ENCODE measurements at regions not wholly inside any gene's neighbourhood (a gene's known extent, or its start where the extent isn't known, plus 50 kb on each side); places are given as distances from the start of the nearest gene placed in this dataset.

DNA sequence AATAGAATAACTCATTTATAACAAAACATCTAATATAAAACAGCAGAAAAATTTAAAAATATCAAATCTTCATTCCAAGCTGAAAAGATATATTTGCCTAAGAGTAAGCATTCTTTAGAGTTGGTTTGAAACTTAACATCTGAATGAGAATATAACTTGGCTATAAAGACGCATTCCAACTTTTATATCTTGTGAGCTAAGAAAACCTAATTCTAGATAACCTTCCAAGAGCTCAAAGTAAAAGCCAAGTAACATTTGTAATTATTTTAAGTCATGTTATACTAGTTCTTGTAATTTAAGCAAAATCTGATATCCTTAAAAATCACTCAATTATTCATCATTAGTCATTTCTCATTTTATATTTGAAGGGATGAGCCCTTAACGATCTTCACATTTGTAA, 368.9 kb downstream of the C12orf50 start:
- WGBS (ENCODE audit: extremely low coverage, insufficient read length, low lambda C conversion rate), result no CpG with 5 or more reads among the region's 2 CpGs
- H3K27ac Mint-ChIP-seq, result no peak overlapping the region; a peak in 1 of 7 replicates
- Histone ChIP-seq H4K20me1 (ENCODE audit: control insufficient read depth, insufficient read depth, insufficient read length) (no peaks in the 10 kb centered on the region), H3K79me1 (ENCODE audit: insufficient read depth, low read depth, low read length, poor library complexity, severe bottlenecking) (no peaks in the 10 kb centered on the region), H3K9me3 (ENCODE audit: control insufficient read depth, low read depth, low read length) (no peaks in the 10 kb centered on the region), H3K18ac (ENCODE audit: insufficient read length, low read depth, low read length) (no peak overlapping the region), H3K4ac (ENCODE audit: low read depth, low read length) (no peak overlapping the region), H3K27me3 (ENCODE audit: insufficient read depth, low read length) (no peaks in the 10 kb centered on the region), H4K8ac (replicated peaks; ENCODE audit: insufficient read length, low read depth, low read length) (no peak overlapping the region), H3K4me1 (ENCODE audit: insufficient read depth, low read length) (no peaks in the 10 kb centered on the region), H2AFZ (ENCODE audit: low read length) (no peak overlapping the region), H3K79me2 (ENCODE audit: insufficient read depth, low read length) (no peaks in the 10 kb centered on the region), H3K4me2 (ENCODE audit: insufficient read depth, insufficient read length, low read length) (no peak overlapping the region), H3K23me2 (ENCODE audit: insufficient read length, low read depth, low read length, poor library complexity, severe bottlenecking) (no peaks in the 10 kb centered on the region), H2BK5ac (ENCODE audit: insufficient read length, low read length) (no peak overlapping the region), H2BK20ac (ENCODE audit: low read depth, low read length, poor library complexity, severe bottlenecking) (no peak overlapping the region), H3K27ac (ENCODE audit: insufficient read length, low read depth, low read length) (no peak overlapping the region), H3K23ac (ENCODE audit: insufficient read length, low read depth, low read length) (no peak overlapping the region), H3T11ph (ENCODE audit: low read length) (no peak overlapping the region), H3K9ac (ENCODE audit: extremely low read depth, insufficient read length, low read length) (no peak overlapping the region), H3K14ac (ENCODE audit: insufficient read depth, low read length) (no peak overlapping the region), H2AK5ac (ENCODE audit: insufficient read length, low read length) (no peak overlapping the region), H2BK12ac (ENCODE audit: insufficient read length, low read depth, low read length) (no peak overlapping the region), H2BK120ac (ENCODE audit: low read depth, low read length, poor library complexity, severe bottlenecking) (no peak overlapping the region), H4K5ac (ENCODE audit: insufficient read length, low read depth, low read length) (no peak overlapping the region), H4K91ac (ENCODE audit: insufficient read length, low read depth, low read length) (no peak overlapping the region), H2BK15ac (ENCODE audit: low read depth, low read length) (no peak overlapping the region), H3K56ac (ENCODE audit: insufficient read length, low read depth, low read length) (no peak overlapping the region)
- H3K4me1 Mint-ChIP-seq, result 0 out of 4 replicates have a peak, but pooled peaks cover 0 to 4% of the 10 kb centered on the region in 2 experiments
- no peak for DNase-seq
- no peaks in the 10 kb centered on the region for H3K36me3 Mint-ChIP-seq (ENCODE audit: insufficient read depth in 1 of 3, low read depth in 3 of 3)
- no peaks in the 10 kb centered on the region for H3K27me3 Mint-ChIP-seq (ENCODE audit: low read depth)
- no peak for TF ChIP-seq CTCF (conservative IDR thresholded peaks at IDR 0.05)
- no peaks in the 10 kb centered on the region; a peak in 1 of 5 replicates for H3K9me3 Mint-ChIP-seq
- no peak overlapping the region for H3K4me3 Mint-ChIP-seq
